Pons (tissue), 1 donor: ENCODE measurements at regions not wholly inside any gene's neighbourhood (a gene's known extent, or its start where the extent isn't known, plus 50 kb on each side); places are given as distances from the start of the nearest gene placed in this dataset.
A peak's percentile ranks its signal among the peaks of the same experiment; 100 is the strongest.
"Not testable (repeated sequence)": the region's sequence is repeated elsewhere in the genome, so short reads cannot be mapped to it uniquely, and the experiment has no call there.

Source experiments
- DNase-seq: peaks from one replicate; pipeline ENCODE4 v3.0.0-alpha.2; 2016; ENCODE audit warnings: low spot score

GRCh38 chr3:69688400-69688799 lies 50.9 kb upstream of the MITF start:
- DNase-seq, result no peak

- DNase-seq, result no peak
Observed at GRCh38 chr3:69687641-69688040, 51.6 kb upstream of the MITF start.

GRCh38 chr3:69686056-69686455 lies 53.2 kb upstream of the MITF start:
- no peak for DNase-seq

GRCh38 chr3:69684309-69684961 lies 54.8 kb upstream of the MITF start:
- no peak for DNase-seq

- no peak for DNase-seq
Observed at GRCh38 chr3:69683082-69683806, 56.0 kb upstream of the MITF start.

- not testable (repeated sequence) for DNase-seq
Observed at GRCh38 chr3:69677456-69677855, 61.8 kb upstream of the MITF start.

- DNase-seq, result peak; percentile 72
Observed at GRCh38 chr3:69675786-69676530, 63.3 kb upstream of the MITF start.

- DNase-seq, result no peak
Observed at GRCh38 chr3:69674752-69675151, 64.5 kb upstream of the MITF start.

- peak; percentile 87 for DNase-seq
Observed at GRCh38 chr3:69671082-69671952, 67.9 kb upstream of the MITF start.

GRCh38 chr3:69669070-69669469 lies 70.2 kb upstream of the MITF start:
- DNase-seq, result peak; percentile 35

- DNase-seq, result peak; percentile 44
Observed at GRCh38 chr3:69665026-69665737, 74.1 kb upstream of the MITF start.

GRCh38 chr3:69660631-69661030 lies 78.6 kb upstream of the MITF start:
- DNase-seq, result no peak

- no peak for DNase-seq
Observed at GRCh38 chr3:69659180-69659910, 79.9 kb upstream of the MITF start.

GRCh38 chr3:69658514-69659140 lies 80.6 kb upstream of the MITF start:
- no peak for DNase-seq

GRCh38 chr3:69657030-69657429 lies 82.2 kb upstream of the MITF start:
- not testable (repeated sequence) for DNase-seq

GRCh38 chr3:69651765-69652164 lies 87.5 kb upstream of the MITF start:
- no peak for DNase-seq

- no peak for DNase-seq
Observed at GRCh38 chr3:69650066-69650419, 89.2 kb upstream of the MITF start.

- DNase-seq, result peak; percentile 19
Observed at GRCh38 chr3:69649120-69650065, 89.9 kb upstream of the MITF start.

GRCh38 chr3:69648126-69648525 lies 91.1 kb upstream of the MITF start:
- DNase-seq, result no peak
